Panc1 (cell line): ENCODE measurements at regions not wholly inside any gene's neighbourhood (a gene's known extent, or its start where the extent isn't known, plus 50 kb on each side); places are given as distances from the start of the nearest gene placed in this dataset.

ENCODE experiments used
- ATAC-seq: fragments of 200-7000 bp; cut with Tn5 transposase; 2 replicates; pipeline ENCODE4 v1.9.1; 2020; ENCODE audit warnings: mild to moderate bottlenecking, moderate library complexity
- BruUV-seq: library from RNA; stranded (reverse); fragments of 400-500 nt; replicated peaks from 2 replicates; lab custom pipeline; 2021; lab: Mats Ljungman, UMichigan
- CTCF ChIA-PET: fragments of 300-600 bp; sonication (Branson Sonifier 250); formaldehyde crosslinking; loops from one replicate; lab custom pipeline; 2022; ENCODE audit warnings: antibody characterized with exemption; lab: Charles Lee
- POLR2A ChIA-PET: fragments of 300-600 bp; sonication (Branson Sonifier 250); formaldehyde crosslinking; loops from one replicate; lab custom pipeline; 2022; ENCODE audit warnings: antibody characterized with exemption; lab: Charles Lee
- DNase-seq: peaks from one replicate; pipeline ENCODE4 v3.0.0-alpha.2; 2010; ENCODE audit warnings: low read depth, low spot score
- H3K27ac ChIP-seq: 2 replicates; pipeline ENCODE4 v1.5.1; 2011; ENCODE audit warnings: mild to moderate bottlenecking, low read length, inconsistent platforms
- H3K27me3 ChIP-seq: fragments of 200-500 bp; sonication (Bioruptor generic); 2 replicates; pipeline ENCODE4 v1.6.0; 2014; ENCODE audit warnings: low read length, inconsistent platforms; ENCODE audit not compliant: control insufficient read depth, insufficient read depth
- H3K36me3 ChIP-seq: fragments of 200-500 bp; sonication (Bioruptor generic); 2 replicates; pipeline ENCODE4 v1.5.1; 2014; ENCODE audit warnings: inconsistent platforms, mild to moderate bottlenecking, low read length, moderate library complexity; ENCODE audit not compliant: control insufficient read depth, insufficient read depth
- H3K4me1 ChIP-seq: 2 replicates; pipeline ENCODE4 v1.5.1; 2011; ENCODE audit warnings: inconsistent platforms, mild to moderate bottlenecking, low read length, moderate library complexity; ENCODE audit not compliant: control insufficient read depth, insufficient read depth
- H3K4me3 ChIP-seq, 2 experiments: 2 replicates each; pipeline ENCODE4 v1.5.1; 2011 to 2012; ENCODE audit warnings: low read depth in 2 of 2, low read length in 2 of 2, mild to moderate bottlenecking in 2 of 2, inconsistent platforms in 1 of 2, moderate library complexity in 1 of 2
- H3K9me3 ChIP-seq: fragments of 200-500 bp; sonication (Bioruptor generic); 2 replicates; pipeline ENCODE4 v1.5.1; 2014; ENCODE audit warnings: low read depth, mild to moderate bottlenecking, inconsistent platforms, low read length, moderate library complexity; ENCODE audit not compliant: control insufficient read depth, insufficient read depth
- CTCF ChIP-seq: fragments of 450-650 bp; IDR thresholded peaks from 2 replicates; pipeline ENCODE4 v1.5.1; 2017; ENCODE audit warnings: mild to moderate bottlenecking
- POLR2AphosphoS5 ChIP-seq: IDR thresholded peaks from 2 replicates; pipeline ENCODE4 v1.6.1; 2012; ENCODE audit warnings: mild to moderate bottlenecking, low read depth, low read length, moderate library complexity
- REST ChIP-seq, 2 experiments: IDR thresholded peaks; 2 replicates each; pipeline ENCODE4 v1.6.1; 2011 to 2012; ENCODE audit warnings: low read depth in 2 of 2, control low read depth in 1 of 2, low read length in 1 of 2, mild to moderate bottlenecking in 1 of 2, moderate library complexity in 1 of 2; ENCODE audit not compliant: insufficient read depth in 1 of 2
- SIN3A ChIP-seq: IDR thresholded peaks from 2 replicates; pipeline ENCODE4 v1.6.1; 2012; ENCODE audit warnings: low read depth, mild to moderate bottlenecking, low read length, moderate library complexity, borderline replicate concordance; ENCODE audit not compliant: insufficient read depth
- TCF7L2 ChIP-seq: IDR thresholded peaks from 2 replicates; pipeline ENCODE4 v1.6.1; 2011; ENCODE audit warnings: mild to moderate bottlenecking, low read depth, low read length, inconsistent platforms
- in situ Hi-C: cut with HindIII; loops from 2 replicates; pipeline ENCODE4 v1.10.0; 2016; ENCODE audit warnings: low sequenced_read_pairs, low pct_unique_long_range_greater_than_20kb
- intact Hi-C: fragments of 100-400 bp; cut with micrococcal nuclease; formaldehyde crosslinking; loops from one replicate; pipeline ENCODE4 v1.10.0; 2022; ENCODE audit not compliant: unreplicated experiment

GRCh38 chr13:65461590-65461989 lies 1768.5 kb downstream of the PCDH9 start:
- Histone ChIP-seq H3K4me3 (no peak overlapping the region), H3K9me3 (no peaks in the 10 kb centered on the region), H3K4me1 (no peaks in the 10 kb centered on the region), H3K36me3 (no peaks in the 10 kb centered on the region), H3K27me3 (no peaks in the 10 kb centered on the region), H3K27ac (no peak overlapping the region)
- no peak for DNase-seq
- TF ChIP-seq SIN3A, result no peak
- TF ChIP-seq CTCF, result no peak
- TF ChIP-seq TCF7L2, result no peak
- no peak for TF ChIP-seq REST (IDR thresholded peaks at IDR 0.05; ENCODE audit: insufficient read depth in 1 of 2, low read depth in 2 of 2, low read length in 1 of 2)
- TF ChIP-seq POLR2AphosphoS5, result no peak
- BruUV-seq, result no TSS peak
- in situ Hi-C loops (no loop called here), intact Hi-C loops (no loop called here)
- CTCF ChIA-PET, result no interaction called here
- no peak for ATAC-seq
- POLR2A ChIA-PET, result no interaction called here

DNA sequence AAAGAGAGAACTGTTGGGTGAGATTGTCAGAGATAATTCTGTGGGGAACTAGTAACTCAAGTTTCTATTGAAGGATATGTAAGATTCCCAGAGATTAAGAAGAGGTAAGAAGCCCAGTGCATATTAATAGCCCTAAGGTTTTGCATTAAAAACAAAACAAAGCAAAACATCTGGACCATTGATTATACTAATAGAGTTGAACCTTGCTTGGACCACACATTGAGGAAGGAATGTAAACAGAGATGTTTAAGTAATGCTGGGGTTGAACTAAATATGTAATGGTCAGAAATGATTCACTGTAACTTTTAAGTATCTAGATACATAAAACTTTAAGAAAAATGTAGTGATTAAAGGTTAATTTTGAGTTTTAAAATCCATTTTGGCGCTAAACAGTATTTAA lies 1770.0 kb downstream of the PCDH9 start:
- POLR2A ChIA-PET, result no interaction called here
- in situ Hi-C loops, result no loop called here
- Histone ChIP-seq H3K9me3 (no peaks in the 10 kb centered on the region), H3K36me3 (no peaks in the 10 kb centered on the region), H3K27ac (no peak overlapping the region), H3K4me3 (no peak overlapping the region), H3K4me1 (no peaks in the 10 kb centered on the region), H3K27me3 (no peaks in the 10 kb centered on the region)
- intact Hi-C loops, result no loop called here
- no peak for TF ChIP-seq POLR2AphosphoS5
- TF ChIP-seq SIN3A, result no peak
- no peak for TF ChIP-seq CTCF
- no peak for TF ChIP-seq REST (IDR thresholded peaks at IDR 0.05; ENCODE audit: insufficient read depth in 1 of 2, low read depth in 2 of 2, low read length in 1 of 2)
- TF ChIP-seq TCF7L2, result no peak
- DNase-seq (no peak), ATAC-seq (no peak)
- CTCF ChIA-PET, result no interaction called here
- no TSS peak for BruUV-seq
